ENCODE measurements at regions not wholly inside any gene's neighbourhood (a gene's known extent, or its start where the extent isn't known, plus 50 kb on each side); places are given as distances from the start of the nearest gene placed in this dataset.

GRCh38 chr5:116887104-116887503 is 312.5 kb upstream of the SEMA6A start:
- no peak overlapping the region for H3K9ac ChIP-seq (ENCODE audit: low read length)
- H3K4me3 ChIP-seq (ENCODE audit: low read length), result no peak overlapping the region
- H3K27ac ChIP-seq (ENCODE audit: low read length), result no peak overlapping the region
- no peak overlapping the region for H3K4me2 ChIP-seq (ENCODE audit: low read length)
- no peaks in the 10 kb centered on the region for H3K79me2 ChIP-seq (replicated peaks; ENCODE audit: insufficient read depth, low read length)
- H3K9me3 ChIP-seq (ENCODE audit: low read length), result no peaks in the 10 kb centered on the region
- H3F3A ChIP-seq (ENCODE audit: insufficient read depth, low read length, poor library complexity, severe bottlenecking), result no peaks in the 10 kb centered on the region
- no peaks in the 10 kb centered on the region for H3K9me2 ChIP-seq (ENCODE audit: insufficient read depth, low read length)
- no peaks in the 10 kb centered on the region for H3K27me3 ChIP-seq (ENCODE audit: insufficient read depth, low read depth, low read length)
- no peaks in the 10 kb centered on the region for H3K36me3 ChIP-seq (ENCODE audit: insufficient read depth, low read length)
- no peaks in the 10 kb centered on the region for H4K20me1 ChIP-seq (ENCODE audit: insufficient read depth)
- no peak for TF ChIP-seq SMC3 (conservative IDR thresholded peaks at IDR 0.05; ENCODE audit: poor library complexity)
- no peak for TF ChIP-seq POLR2AphosphoS5 (IDR thresholded peaks at IDR 0.05)
- no peak overlapping the region for H2AFZ ChIP-seq (ENCODE audit: low read depth, low read length)

- TF ChIP-seq EZH2 (IDR thresholded peaks at IDR 0.05; ENCODE audit: borderline replicate concordance, insufficient read depth, low read length, poor library complexity, severe bottlenecking), result no peak
- TF ChIP-seq CTCF (IDR thresholded peaks at IDR 0.05; ENCODE audit: poor library complexity, severe bottlenecking), result no peak
- TF ChIP-seq RAD21 (conservative IDR thresholded peaks at IDR 0.05), result no peak
- no peak for TF ChIP-seq TAF1 (IDR thresholded peaks at IDR 0.05; ENCODE audit: low read depth)
- TF ChIP-seq POLR2AphosphoS5 (IDR thresholded peaks at IDR 0.05), result no peak
- TF ChIP-seq EP300 (conservative IDR thresholded peaks at IDR 0.05; ENCODE audit: poor library complexity, severe bottlenecking), result no peak
- no peak for TF ChIP-seq SMC3 (conservative IDR thresholded peaks at IDR 0.05; ENCODE audit: poor library complexity)
- no peak for TF ChIP-seq MXI1 (conservative IDR thresholded peaks at IDR 0.05; ENCODE audit: poor library complexity, severe bottlenecking)
- TF ChIP-seq REST (IDR thresholded peaks at IDR 0.05; ENCODE audit: borderline replicate concordance), result no peak
- H3K4me3 ChIP-seq (ENCODE audit: low read length), result no peak overlapping the region
- H2AFZ ChIP-seq (ENCODE audit: low read depth, low read length), result no peak overlapping the region
- H3K9ac ChIP-seq (ENCODE audit: low read length), result no peak overlapping the region
- no peaks in the 10 kb centered on the region for H3K9me2 ChIP-seq (ENCODE audit: insufficient read depth, low read length)
- no peaks in the 10 kb centered on the region for H4K20me1 ChIP-seq (ENCODE audit: insufficient read depth)
- no peaks in the 10 kb centered on the region for H3F3A ChIP-seq (ENCODE audit: insufficient read depth, low read length, poor library complexity, severe bottlenecking)
- no peaks in the 10 kb centered on the region for H3K9me3 ChIP-seq (ENCODE audit: low read length)
- H3K36me3 ChIP-seq (ENCODE audit: insufficient read depth, low read length), result no peaks in the 10 kb centered on the region
- no peak overlapping the region for H3K4me2 ChIP-seq (ENCODE audit: low read length)
- no peaks in the 10 kb centered on the region for H3K79me2 ChIP-seq (replicated peaks; ENCODE audit: insufficient read depth, low read length)
- no peak overlapping the region for H3K27ac ChIP-seq (ENCODE audit: low read length)
- no peaks in the 10 kb centered on the region for H3K27me3 ChIP-seq (ENCODE audit: insufficient read depth, low read depth, low read length)
These were observed 311.2 kb upstream of the SEMA6A start for GRCh38 chr5:116885825-116886224.

- no peaks in the 10 kb centered on the region for H3K27me3 ChIP-seq (ENCODE audit: insufficient read depth, low read depth, low read length)
- no peaks in the 10 kb centered on the region for H3K9me2 ChIP-seq (ENCODE audit: insufficient read depth, low read length)
- no peaks in the 10 kb centered on the region for H4K20me1 ChIP-seq (ENCODE audit: insufficient read depth)
- H3K9ac ChIP-seq (ENCODE audit: low read length), result no peak overlapping the region
- H3K27ac ChIP-seq (ENCODE audit: low read length), result no peak overlapping the region
- H3K4me2 ChIP-seq (ENCODE audit: low read length), result no peak overlapping the region
- no peaks in the 10 kb centered on the region for H3K9me3 ChIP-seq (ENCODE audit: low read length)
- H3F3A ChIP-seq (ENCODE audit: insufficient read depth, low read length, poor library complexity, severe bottlenecking), result no peaks in the 10 kb centered on the region
- H3K36me3 ChIP-seq (ENCODE audit: insufficient read depth, low read length), result no peaks in the 10 kb centered on the region
- H3K79me2 ChIP-seq (replicated peaks; ENCODE audit: insufficient read depth, low read length), result no peaks in the 10 kb centered on the region
- no peak for TF ChIP-seq EP300 (conservative IDR thresholded peaks at IDR 0.05; ENCODE audit: poor library complexity, severe bottlenecking)
- TF ChIP-seq CTCF (IDR thresholded peaks at IDR 0.05; ENCODE audit: poor library complexity, severe bottlenecking), result no peak
- no peak for TF ChIP-seq TAF1 (IDR thresholded peaks at IDR 0.05; ENCODE audit: low read depth)
- TF ChIP-seq EZH2 (IDR thresholded peaks at IDR 0.05; ENCODE audit: borderline replicate concordance, insufficient read depth, low read length, poor library complexity, severe bottlenecking), result no peak
- no peak for TF ChIP-seq RAD21 (conservative IDR thresholded peaks at IDR 0.05)
- TF ChIP-seq POLR2AphosphoS5 (IDR thresholded peaks at IDR 0.05), result no peak
- TF ChIP-seq REST (IDR thresholded peaks at IDR 0.05; ENCODE audit: borderline replicate concordance), result no peak
- no peak for TF ChIP-seq SMC3 (conservative IDR thresholded peaks at IDR 0.05; ENCODE audit: poor library complexity)
- TF ChIP-seq MXI1 (conservative IDR thresholded peaks at IDR 0.05; ENCODE audit: poor library complexity, severe bottlenecking), result no peak
- no peak overlapping the region for H2AFZ ChIP-seq (ENCODE audit: low read depth, low read length)
- H3K4me3 ChIP-seq (ENCODE audit: low read length), result no peak overlapping the region
These were observed 309.3 kb upstream of the SEMA6A start for GRCh38 chr5:116883875-116884274.
